ENCODE measurements at regions not wholly inside any gene's neighbourhood (a gene's known extent, or its start where the extent isn't known, plus 50 kb on each side); places are given as distances from the start of the nearest gene placed in this dataset.

DNA sequence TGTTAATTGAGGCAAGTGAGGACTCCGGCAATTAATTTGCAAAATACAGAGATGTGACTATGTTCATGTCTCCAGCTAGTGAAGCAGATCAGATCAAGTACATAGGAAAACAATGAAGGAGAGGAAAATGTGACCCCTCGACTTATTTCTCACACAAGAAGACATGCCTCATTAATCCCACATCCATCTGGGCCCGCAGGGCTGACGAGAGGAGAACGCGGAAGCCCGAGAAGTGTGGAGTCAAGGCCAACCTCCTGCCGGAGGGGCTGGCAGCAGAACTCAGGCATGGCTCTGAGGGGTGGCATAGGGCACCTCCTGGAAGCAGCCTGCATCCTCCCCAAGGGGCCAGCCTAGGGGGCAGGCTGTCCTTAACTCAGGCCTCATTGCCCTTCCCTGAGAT, 54.4 kb downstream of the ZNF503 start:
- DNase-seq: peak; percentile 45

DNA sequence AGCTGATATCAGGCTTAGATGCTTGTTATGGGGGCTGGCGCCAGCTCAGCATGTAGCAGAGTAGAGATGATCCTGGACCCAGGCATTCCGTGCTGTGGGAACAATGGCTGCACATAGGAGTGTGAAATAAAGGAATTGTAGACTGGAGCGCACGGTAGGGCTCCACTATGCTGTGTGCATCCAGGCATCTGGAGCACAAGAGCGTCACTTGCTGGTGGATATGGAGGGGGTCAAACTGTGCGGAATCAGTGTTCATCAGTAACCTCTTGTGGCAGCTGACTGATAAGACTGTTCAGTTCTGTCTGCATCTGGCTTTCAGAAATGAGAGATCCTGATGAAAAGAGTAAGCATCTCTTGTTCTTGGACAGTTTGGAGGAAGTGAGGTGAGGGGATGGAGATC, 55.8 kb downstream of the ZNF503 start:
- no peak for DNase-seq

DNA sequence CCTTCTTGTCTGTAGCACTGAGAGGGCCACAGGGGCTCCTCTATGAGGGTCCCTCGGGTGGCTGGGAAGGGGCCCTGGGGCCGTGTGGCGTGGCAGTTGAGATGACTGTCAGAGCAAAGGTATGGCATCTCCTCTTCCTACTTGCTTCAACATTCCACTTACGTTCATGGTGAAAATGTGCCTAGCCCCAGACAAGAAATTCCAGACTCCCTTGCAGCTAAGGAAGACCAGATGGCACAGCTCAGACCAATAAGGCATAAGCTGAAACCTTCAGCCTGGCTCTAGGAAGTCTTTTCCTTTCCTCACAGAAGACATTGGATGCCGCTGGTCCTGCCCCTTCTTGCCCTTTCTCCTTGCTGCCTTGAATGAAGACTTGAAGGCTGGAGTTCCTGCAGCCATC, 57.4 kb downstream of the ZNF503 start:
- no peak for DNase-seq

DNA sequence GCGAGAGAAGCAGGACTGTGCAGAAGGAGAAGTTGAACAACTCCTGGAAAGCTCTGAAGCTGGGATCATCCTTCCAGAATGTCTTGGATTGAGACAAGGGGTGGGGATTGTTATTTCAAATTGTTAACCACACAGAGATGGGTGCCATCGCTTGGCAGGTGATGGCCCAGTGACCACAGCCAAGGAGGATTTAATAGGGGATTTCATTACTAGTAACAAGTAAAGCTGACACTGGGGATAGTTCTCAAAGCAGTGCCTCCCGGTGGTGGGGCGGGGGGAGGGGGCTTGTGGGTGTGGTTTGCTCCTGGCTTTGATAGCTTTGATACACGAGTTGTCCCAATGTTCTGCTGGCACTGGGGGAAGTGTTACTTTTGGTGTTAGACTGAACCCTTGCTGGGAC, 59.2 kb downstream of the ZNF503 start:
- DNase-seq: no peak

DNA sequence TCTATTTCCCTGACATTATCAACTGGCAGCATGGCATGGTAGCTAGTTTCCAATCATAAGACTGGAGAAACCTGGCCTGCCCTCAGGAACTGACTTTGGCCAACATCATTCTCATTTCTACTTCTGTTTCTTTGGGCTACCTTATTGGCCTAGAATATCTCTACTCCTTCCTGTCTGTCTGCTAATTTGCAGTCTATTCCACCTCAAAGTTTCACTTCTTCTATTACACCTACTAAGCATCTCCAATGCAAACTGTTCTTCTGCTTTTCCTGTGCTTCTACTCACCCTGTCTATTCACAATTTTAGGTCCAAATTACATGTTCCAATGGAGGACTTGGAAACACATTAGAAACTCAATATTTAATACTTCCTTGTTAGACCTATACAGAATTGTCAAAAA, 65.6 kb downstream of the ZNF503 start:
- DNase-seq: no peak

GRCh38 chr10:75335191-75335590, 66.4 kb downstream of the ZNF503 start:
- DNase-seq: peak; percentile 1

DNA sequence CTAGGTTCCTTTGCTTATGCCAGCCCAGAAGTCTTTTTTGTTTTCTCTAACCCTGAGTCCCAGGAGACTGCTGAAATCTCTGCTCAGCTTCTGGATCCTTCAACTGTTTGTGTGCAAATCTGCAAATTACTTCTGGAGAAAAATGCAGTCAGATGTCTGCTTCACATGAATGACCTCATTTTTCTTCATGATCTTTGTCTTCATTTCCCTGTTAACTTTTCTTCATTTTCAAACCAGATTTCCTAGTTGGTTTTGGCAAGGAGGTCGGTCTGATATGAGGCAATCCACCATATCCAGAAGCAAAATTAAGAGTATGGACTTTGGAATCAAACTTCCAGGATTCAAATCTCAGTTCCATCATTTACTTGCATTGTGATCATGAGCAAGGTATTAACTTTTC, 66.8 kb downstream of the ZNF503 start:
- no peak for DNase-seq

- no peak for DNase-seq
These were observed 69.5 kb downstream of the ZNF503 start for GRCh38 chr10:75332081-75332480.

DNA sequence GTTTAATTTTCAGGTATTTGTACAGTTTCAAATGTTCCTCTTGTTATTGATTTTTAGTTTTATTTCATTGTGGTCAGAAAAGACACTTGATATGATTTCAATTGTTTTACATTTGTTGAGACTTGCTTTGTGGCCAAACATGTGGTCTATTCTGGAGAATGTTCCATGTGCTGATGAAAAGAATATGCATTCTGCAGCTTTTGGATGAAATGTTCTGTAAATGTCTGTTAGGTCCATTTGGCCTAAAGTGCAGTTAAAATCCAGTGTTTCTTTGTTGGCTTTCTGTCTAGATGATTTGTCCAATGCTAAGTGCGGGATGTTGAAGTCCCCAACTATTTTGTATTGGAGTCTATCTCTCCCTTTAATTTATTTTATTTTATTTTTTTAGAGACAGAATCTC, 70.5 kb downstream of the ZNF503 start:
- no peak for DNase-seq

- DNase-seq: no peak
These were observed 72.3 kb downstream of the ZNF503 start for GRCh38 chr10:75329190-75329745.

GRCh38 chr10:75326306-75326705, 75.3 kb downstream of the ZNF503 start:
- DNase-seq: no peak

DNA sequence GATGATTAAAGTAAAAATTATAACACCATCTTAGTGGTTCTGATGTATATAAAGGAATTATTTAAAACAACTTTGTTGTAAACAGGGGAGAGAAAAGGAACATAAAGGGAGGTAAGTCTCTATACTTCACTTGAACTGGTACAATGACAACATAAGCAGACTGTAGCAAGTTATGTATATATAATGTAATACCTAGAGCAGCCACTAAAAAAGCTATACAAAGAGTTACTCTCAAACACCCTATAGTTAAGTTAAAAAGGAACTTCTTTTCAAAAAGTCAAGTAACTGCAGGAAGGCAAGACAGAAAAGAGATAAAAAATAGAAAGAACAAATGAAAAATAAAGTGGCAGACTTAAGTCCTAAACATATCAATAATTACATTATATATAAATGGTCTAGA, 82.3 kb downstream of the ZNF503 start:
- DNase-seq: no peak

- no peak for DNase-seq
These were observed 78.8 kb upstream of the COMTD1 start for GRCh38 chr10:75314570-75314969.

GRCh38 chr10:75312440-75312839, 76.7 kb upstream of the COMTD1 start:
- DNase-seq: no peak

GRCh38 chr10:75305675-75306074, 69.9 kb upstream of the COMTD1 start:
- DNase-seq: no peak

- DNase-seq: no peak
These were observed 69.1 kb upstream of the COMTD1 start for GRCh38 chr10:75304741-75305390.

- no peak for DNase-seq
These were observed 68.6 kb upstream of the COMTD1 start for GRCh38 chr10:75304313-75304712.

GRCh38 chr10:75303045-75303777, 67.5 kb upstream of the COMTD1 start:
- no peak for DNase-seq

GRCh38 chr10:75302029-75302428, 66.3 kb upstream of the COMTD1 start:
- DNase-seq: no peak

DNA sequence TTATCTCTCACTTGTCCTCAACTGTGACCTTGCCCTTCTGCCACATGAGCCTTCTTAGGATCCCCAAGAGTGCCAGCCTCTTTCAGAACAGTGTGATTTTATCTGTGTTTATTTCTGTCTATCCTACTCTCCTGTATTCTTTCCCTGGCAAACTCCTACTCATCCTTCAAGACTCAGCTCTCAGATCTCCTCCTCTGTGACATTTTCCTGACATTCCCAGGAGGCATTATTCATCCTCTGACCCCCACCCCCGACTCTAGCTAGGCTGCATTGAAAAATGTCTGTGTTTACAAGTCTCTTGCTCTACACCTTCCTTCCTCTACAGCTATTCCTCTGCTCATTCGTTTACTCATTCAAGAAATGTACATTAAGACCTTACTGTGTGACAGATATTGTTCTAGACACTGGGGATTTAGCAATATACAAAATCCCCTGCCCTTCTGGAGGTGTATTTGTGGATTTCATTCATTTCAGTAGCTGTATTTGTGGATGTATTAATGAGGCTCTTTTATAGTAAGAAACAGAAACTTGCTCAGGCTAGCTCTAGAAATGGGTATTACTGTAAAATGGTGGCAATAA, 61.4 kb upstream of the COMTD1 start:
- DNase-seq: no peak

- no peak for DNase-seq
These were observed 60.2 kb upstream of the COMTD1 start for GRCh38 chr10:75295868-75296441.

DNA sequence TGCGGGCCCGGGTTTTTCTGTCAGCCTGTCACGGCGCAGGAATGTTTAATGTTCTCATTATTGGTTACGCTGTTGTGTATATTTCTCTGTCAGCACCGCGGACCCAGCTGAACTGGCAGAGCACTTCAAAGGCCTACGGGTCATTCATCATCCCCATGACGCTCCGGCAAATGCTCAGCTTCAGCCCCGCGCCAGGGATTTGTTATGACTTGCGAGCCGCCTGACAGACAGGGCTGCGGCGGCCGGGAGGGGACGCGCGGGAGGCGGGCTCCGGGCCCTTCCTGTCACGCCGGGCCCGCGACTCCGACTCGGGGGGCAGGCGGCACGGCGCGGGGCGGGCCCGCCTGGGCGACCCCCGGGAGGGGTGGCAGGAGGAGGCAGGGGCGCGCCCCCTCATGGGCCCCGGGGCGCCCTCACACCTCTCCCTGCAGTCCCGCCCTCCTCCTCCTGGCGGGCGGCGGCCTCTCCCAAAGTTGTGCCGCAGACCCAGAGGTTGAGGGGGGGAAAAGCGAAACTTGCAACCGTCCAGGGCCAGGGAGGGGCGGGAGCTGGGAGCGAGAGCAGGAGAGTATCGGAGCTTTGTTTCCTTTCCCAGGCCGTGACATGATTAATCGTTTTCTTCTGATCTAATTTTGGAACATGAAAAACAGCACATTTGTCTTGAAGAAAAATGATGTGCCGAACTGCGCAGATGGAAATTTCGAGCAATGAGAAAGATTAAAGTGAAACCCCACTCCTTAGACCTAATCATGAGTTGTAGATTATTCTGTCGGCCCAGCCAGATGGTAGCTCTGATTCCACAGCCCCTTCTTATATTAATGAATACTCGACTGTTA, 59.3 kb upstream of the COMTD1 start:
- DNase-seq: peak; percentile 17

DNA sequence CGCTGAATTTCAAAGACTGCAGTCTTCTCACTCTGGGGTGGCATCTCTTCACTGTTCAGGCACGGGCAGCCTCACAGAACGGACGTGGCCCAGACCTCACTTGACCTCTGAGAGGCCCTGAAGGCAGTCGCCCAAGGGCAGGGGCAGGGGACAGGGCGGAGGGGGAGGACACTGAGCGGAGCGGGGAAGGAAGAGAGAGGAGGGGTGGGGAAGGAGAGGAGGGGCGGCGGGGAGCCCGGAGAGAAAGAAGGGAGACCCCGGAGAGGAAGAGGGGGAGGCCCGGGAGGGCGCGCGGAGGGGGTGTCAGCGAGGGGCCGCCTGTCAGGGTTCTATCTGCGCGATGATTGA, 58.7 kb upstream of the COMTD1 start:
- no peak for DNase-seq
